GM12878 (cell line): ENCODE measurements at regions not wholly inside any gene's neighbourhood (a gene's known extent, or its start where the extent isn't known, plus 50 kb on each side); places are given as distances from the start of the nearest gene placed in this dataset.
"Not testable (repeated sequence)": the region's sequence is repeated elsewhere in the genome, so short reads cannot be mapped to it uniquely, and the experiment has no call there.

Source experiments
- BACH1 ChIP-seq: fragments of 450-650 bp; IDR thresholded peaks from 2 replicates; pipeline ENCODE4 v1.6.1; 2017; ENCODE audit warnings: mild to moderate bottlenecking, borderline replicate concordance
- CTCF ChIP-seq, 3 experiments: IDR thresholded peaks in 2 of 3; conservative IDR thresholded peaks in 1 of 3; 2 replicates each; pipeline ENCODE4 v1.5.1; 2011; ENCODE audit warnings: low read depth in 3 of 3, low read length in 3 of 3, mild to moderate bottlenecking in 3 of 3, control low read depth in 2 of 3, moderate library complexity in 2 of 3, inconsistent platforms in 1 of 3, mixed read lengths in 1 of 3; ENCODE audit not compliant: control insufficient read depth in 2 of 3, insufficient read depth in 1 of 3; ENCODE audit errors: extremely low read depth in 1 of 3
- ETV6 ChIP-seq, 2 experiments: fragments of 450-650 bp in 1 of 2; IDR thresholded peaks in 1 of 2; conservative IDR thresholded peaks in 1 of 2; 2 replicates each; pipeline ENCODE4 v1.6.1; 2014; ENCODE audit warnings: antibody characterized with exemption in 1 of 2, borderline replicate concordance in 1 of 2, low read depth in 1 of 2, mild to moderate bottlenecking in 1 of 2, moderate library complexity in 1 of 2
- EZH2 ChIP-seq: IDR thresholded peaks from 2 replicates; pipeline ENCODE4 v1.6.1; 2012; ENCODE audit warnings: low read depth, mild to moderate bottlenecking, control low read depth, inconsistent platforms, low read length, borderline replicate concordance; ENCODE audit not compliant: control insufficient read depth
- GABPA ChIP-seq: IDR thresholded peaks from 2 replicates; pipeline ENCODE4 v1.6.1; 2014; ENCODE audit warnings: antibody characterized with exemption, low read depth, mild to moderate bottlenecking, inconsistent platforms
- JUND ChIP-seq: IDR thresholded peaks from 2 replicates; pipeline ENCODE4 v1.6.1; 2012; ENCODE audit warnings: low read depth, mild to moderate bottlenecking, low read length, improper control_type of control experiment, moderate library complexity
- POLR2A ChIP-seq: IDR thresholded peaks from 2 replicates; pipeline ENCODE4 v1.6.1; 2011; ENCODE audit warnings: low read depth, mild to moderate bottlenecking, low read length
- POLR2AphosphoS5 ChIP-seq: IDR thresholded peaks from 2 replicates; pipeline ENCODE4 v1.6.1; 2011; ENCODE audit warnings: mild to moderate bottlenecking, low read length, inconsistent platforms
- RCOR1 ChIP-seq: conservative IDR thresholded peaks from 2 replicates; pipeline ENCODE4 v1.6.1; 2012; ENCODE audit warnings: low read depth, low read length, improper control_type of control experiment
- TAF1 ChIP-seq: IDR thresholded peaks from 2 replicates; pipeline ENCODE4 v1.6.1; 2011; ENCODE audit warnings: mild to moderate bottlenecking, low read depth, low read length, borderline replicate concordance
- YY1 ChIP-seq: IDR thresholded peaks from 2 replicates; pipeline ENCODE4 v1.6.1; 2011; ENCODE audit warnings: low read depth, mild to moderate bottlenecking, low read length
- ZNF217 ChIP-seq: fragments of 450-650 bp; IDR thresholded peaks from 2 replicates; pipeline ENCODE4 v1.6.1; 2017; ENCODE audit warnings: antibody characterized with exemption, mild to moderate bottlenecking
- ZNF622 ChIP-seq: fragments of 450-650 bp; IDR thresholded peaks from 2 replicates; pipeline ENCODE4 v1.6.1; 2017; ENCODE audit warnings: mild to moderate bottlenecking, inconsistent platforms

DNA sequence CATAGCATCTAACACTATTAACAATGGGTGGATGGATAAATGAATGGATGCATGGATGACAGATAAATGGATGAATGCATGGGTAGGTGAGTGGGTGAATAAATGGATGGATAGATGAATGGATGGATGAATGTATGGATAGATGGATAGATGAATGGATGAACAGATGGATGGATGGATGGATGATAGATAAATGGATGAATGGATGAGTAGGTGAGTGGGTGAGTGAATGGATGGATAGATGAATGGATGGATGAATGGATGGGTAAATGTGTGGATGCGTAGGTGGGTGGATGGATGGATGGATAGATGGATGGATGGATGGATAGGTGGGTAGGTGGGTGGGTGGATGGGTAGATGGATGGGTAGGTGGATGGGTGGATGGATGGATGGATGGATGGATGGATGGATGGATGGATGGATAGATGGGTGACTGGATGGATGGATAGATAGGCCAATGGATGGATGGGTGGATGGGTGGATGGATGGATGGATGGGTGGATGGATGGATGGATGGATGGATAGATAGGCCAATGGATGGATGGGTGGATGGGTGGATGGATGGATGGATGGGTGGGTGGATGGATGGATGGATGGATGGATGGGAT lies 260.6 kb upstream of the ZNF507 start:
- TF ChIP-seq BACH1; POLR2AphosphoS5; CTCF (IDR thresholded peaks at IDR 0.05 in 2 of 3, conservative IDR thresholded peaks at IDR 0.05 in 1 of 3; ENCODE audit: control insufficient read depth in 2 of 3, extremely low read depth in 1 of 3, insufficient read depth in 1 of 3, low read depth in 3 of 3, low read length in 3 of 3); ETV6 (conservative IDR thresholded peaks at IDR 0.05 in 1 of 2, IDR thresholded peaks at IDR 0.05 in 1 of 2; ENCODE audit: borderline replicate concordance in 1 of 2, low read depth in 1 of 2); RCOR1; ZNF217; TAF1; POLR2A; ZNF622; JUND; YY1; GABPA; EZH2: not testable (repeated sequence)
